Activated naive CD4-positive, alpha-beta T cell treated with anti-CD3 and anti-CD28 coated beads for 36 hours (primary cell): ENCODE measurements at regions not wholly inside any gene's neighbourhood (a gene's known extent, or its start where the extent isn't known, plus 50 kb on each side); places are given as distances from the start of the nearest gene placed in this dataset.

Source experiments
- CTCF ChIA-PET: fragments of 350-600 bp; sonication (Branson Sonifier 250); formaldehyde crosslinking; loops from one replicate; lab custom pipeline; 2021; ENCODE audit warnings: antibody characterized with exemption; lab: Charles Lee
- DNase-seq: peaks from one replicate; pipeline ENCODE4 v3.0.0-alpha.2; 2020
- H3K27ac Mint-ChIP-seq: one replicate; pipeline ENCODE4 v1.8.0; 2021; ENCODE audit warnings: mild to moderate bottlenecking, mixed read lengths
- H3K27me3 Mint-ChIP-seq: one replicate; pipeline ENCODE4 v1.8.0; 2021; ENCODE audit warnings: low read depth, mixed read lengths
- H3K36me3 Mint-ChIP-seq: one replicate; pipeline ENCODE4 v1.8.0; 2021; ENCODE audit warnings: low read depth, mixed read lengths
- H3K4me1 Mint-ChIP-seq: one replicate; pipeline ENCODE4 v1.8.0; 2021; ENCODE audit warnings: low read depth, mixed read lengths
- H3K4me3 Mint-ChIP-seq: one replicate; pipeline ENCODE4 v1.8.0; 2021; ENCODE audit warnings: mild to moderate bottlenecking, moderate library complexity, mixed read lengths
- H3K9me3 Mint-ChIP-seq: one replicate; pipeline ENCODE4 v1.8.0; 2021; ENCODE audit warnings: mixed read lengths
- intact Hi-C: fragments of 100-400 bp; cut with micrococcal nuclease; formaldehyde crosslinking; loops from one replicate; pipeline ENCODE4 v1.15.1; 2023

GRCh38 chr12:128068211-128068610 is 198.8 kb upstream of the TMEM132C start:
- CTCF ChIA-PET, result interaction anchor here (0.8 kb wide), 1 partner anchor 357 kb away, joined by 3 read pairs; no protein-coding TSS in a partner anchor
- H3K4me3 Mint-ChIP-seq, result no peak overlapping the region
- peaks cover 6% of the 10 kb centered on the region for H3K9me3 Mint-ChIP-seq
- peaks cover 3% of the 10 kb centered on the region for H3K27me3 Mint-ChIP-seq
- no peaks in the 10 kb centered on the region for H3K36me3 Mint-ChIP-seq
- DNase-seq, result no peak
- intact Hi-C loops, result loop anchor here (5.0 to 10.0 kb wide), 3 partner anchors 391 to 963 kb away; no protein-coding TSS in a partner anchor
- no peaks in the 10 kb centered on the region for H3K4me1 Mint-ChIP-seq
- H3K27ac Mint-ChIP-seq, result no peak overlapping the region

DNA sequence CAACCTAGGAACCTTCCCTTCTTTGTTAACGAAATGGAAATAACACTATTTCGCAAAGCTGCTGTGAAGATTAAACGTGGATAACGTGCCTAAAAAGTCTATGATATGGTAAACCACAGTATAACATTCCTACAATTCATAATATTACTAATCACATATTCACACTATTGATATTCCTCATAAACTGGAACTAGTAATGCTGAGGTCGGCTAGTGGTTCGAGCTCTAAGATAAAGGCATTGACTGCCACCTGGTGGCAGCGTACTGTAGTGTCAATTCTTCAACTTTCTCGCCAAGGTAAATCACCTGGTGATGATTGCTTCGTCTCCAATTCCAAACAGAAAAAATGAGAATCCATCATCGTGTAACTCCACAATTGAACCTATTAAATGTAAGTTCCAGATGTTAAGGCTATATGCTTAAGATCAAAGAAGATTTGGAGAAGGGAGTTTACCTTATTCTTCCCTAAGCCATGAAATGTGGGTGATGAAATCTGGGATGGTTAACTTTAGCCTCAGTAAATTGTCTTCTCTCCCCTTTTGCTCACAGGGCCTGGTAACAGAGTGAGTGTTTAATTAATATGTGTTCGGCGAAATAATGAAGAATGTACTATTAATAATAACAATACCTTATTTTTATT is 197.5 kb upstream of the TMEM132C start:
- peaks cover 2% of the 10 kb centered on the region for H3K9me3 Mint-ChIP-seq
- no peak overlapping the region for H3K4me3 Mint-ChIP-seq
- CTCF ChIA-PET, result interaction anchor here (0.6 kb wide), 2 partner anchors 356 to 1629 kb away, joined by 3 to 4 read pairs; no protein-coding TSS in a partner anchor
- H3K36me3 Mint-ChIP-seq, result no peaks in the 10 kb centered on the region
- intact Hi-C loops, result loop anchor here (1.0 to 10.0 kb wide), 4 partner anchors 392 to 965 kb away; no protein-coding TSS in a partner anchor
- H3K4me1 Mint-ChIP-seq, result no peaks in the 10 kb centered on the region
- peak; percentile 43 for DNase-seq
- H3K27ac Mint-ChIP-seq, result no peak overlapping the region
- H3K27me3 Mint-ChIP-seq, result no peaks in the 10 kb centered on the region

DNA sequence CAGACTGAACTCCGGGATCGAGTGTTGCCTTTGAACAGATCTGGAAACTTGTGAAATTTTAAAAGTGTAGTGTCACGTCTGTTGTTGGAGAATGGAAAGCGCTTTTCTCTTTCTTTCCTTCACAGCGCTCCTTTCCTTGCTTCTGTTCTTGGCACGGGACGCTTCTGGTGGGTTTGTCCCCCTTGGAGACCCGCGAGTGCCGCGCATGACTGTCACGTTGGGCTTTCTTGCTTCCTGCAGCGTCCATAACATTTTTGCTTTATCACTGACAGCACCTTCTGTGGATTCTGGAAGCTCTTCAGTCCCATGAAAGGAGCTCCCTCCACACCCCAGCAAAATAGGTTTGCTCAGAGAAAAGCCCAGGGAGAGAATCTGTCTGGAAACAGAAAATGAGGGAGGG is 193.0 kb upstream of the TMEM132C start:
- no peak overlapping the region for H3K27ac Mint-ChIP-seq
- peaks cover 2% of the 10 kb centered on the region for H3K9me3 Mint-ChIP-seq
- H3K4me3 Mint-ChIP-seq, result no peak overlapping the region
- intact Hi-C loops, result no loop called here
- H3K36me3 Mint-ChIP-seq, result no peaks in the 10 kb centered on the region
- no peaks in the 10 kb centered on the region for H3K27me3 Mint-ChIP-seq
- H3K4me1 Mint-ChIP-seq, result no peaks in the 10 kb centered on the region
- DNase-seq, result no peak
- CTCF ChIA-PET, result no interaction called here

DNA sequence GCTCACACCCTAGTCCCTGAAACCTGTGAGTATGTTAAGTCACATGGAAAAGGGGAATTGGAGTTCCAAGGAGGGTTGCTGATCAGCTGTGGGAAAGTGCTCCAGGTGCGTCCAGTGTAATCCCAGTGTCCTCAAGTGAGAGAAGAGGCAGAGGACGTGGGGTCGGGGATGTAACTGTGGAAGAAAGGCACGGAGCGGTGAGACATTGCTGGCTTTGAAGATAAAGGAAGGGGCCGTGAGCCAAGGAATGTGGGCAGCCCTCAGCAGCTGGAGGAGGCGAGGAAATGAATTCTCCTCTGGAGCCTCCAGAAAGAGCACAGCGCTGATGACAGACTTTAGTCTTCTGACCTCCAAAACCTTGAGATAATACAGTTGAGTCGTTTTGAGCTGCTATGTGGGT is 191.6 kb upstream of the TMEM132C start:
- Mint-ChIP-seq H3K4me3 (no peak overlapping the region), H3K27ac (no peak overlapping the region), H3K4me1 (no peaks in the 10 kb centered on the region), H3K36me3 (no peaks in the 10 kb centered on the region), H3K9me3 (peaks cover 2% of the 10 kb centered on the region), H3K27me3 (no peaks in the 10 kb centered on the region)
- CTCF ChIA-PET, result no interaction called here
- intact Hi-C loops, result no loop called here
- DNase-seq, result no peak

GRCh38 chr12:128076188-128076587 is 190.8 kb upstream of the TMEM132C start:
- DNase-seq, result no peak
- Mint-ChIP-seq H3K4me3 (no peak overlapping the region), H3K36me3 (no peaks in the 10 kb centered on the region), H3K9me3 (peaks cover 2% of the 10 kb centered on the region), H3K4me1 (no peaks in the 10 kb centered on the region), H3K27ac (no peak overlapping the region), H3K27me3 (no peaks in the 10 kb centered on the region)
- CTCF ChIA-PET, result interaction anchor here (0.7 kb wide), 1 partner anchor 930 kb away, joined by 3 read pairs; no protein-coding TSS in a partner anchor
- intact Hi-C loops, result no loop called here

- H3K36me3 Mint-ChIP-seq, result no peaks in the 10 kb centered on the region
- DNase-seq, result no peak
- no peaks in the 10 kb centered on the region for H3K9me3 Mint-ChIP-seq
- H3K27me3 Mint-ChIP-seq, result no peaks in the 10 kb centered on the region
- no peaks in the 10 kb centered on the region for H3K4me1 Mint-ChIP-seq
- no peak overlapping the region for H3K4me3 Mint-ChIP-seq
- CTCF ChIA-PET, result no interaction called here
- H3K27ac Mint-ChIP-seq, result no peak overlapping the region
- intact Hi-C loops, result no loop called here
Measured at GRCh38 chr12:128077211-128077916, 189.6 kb upstream of the TMEM132C start.

DNA sequence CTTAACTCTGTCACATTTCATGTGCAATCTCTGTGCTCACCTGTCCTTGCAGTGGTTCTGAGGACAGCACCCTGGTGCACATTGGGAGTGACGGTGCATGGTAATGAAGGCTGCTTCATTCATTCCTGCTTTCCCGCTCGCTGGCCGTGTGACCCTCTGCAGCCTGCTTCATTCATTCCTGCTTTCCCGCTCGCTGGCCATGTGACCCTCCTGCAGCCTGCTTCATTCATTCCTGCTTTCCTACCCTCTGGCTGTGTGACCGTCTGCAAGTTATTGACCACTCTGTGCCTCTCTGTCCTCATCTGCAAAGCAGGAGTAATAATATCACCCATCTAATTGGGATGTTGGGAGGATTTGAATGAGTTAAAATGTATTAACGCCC is 189.1 kb upstream of the TMEM132C start:
- no peak overlapping the region for H3K27ac Mint-ChIP-seq
- H3K4me3 Mint-ChIP-seq, result no peak overlapping the region
- H3K9me3 Mint-ChIP-seq, result no peaks in the 10 kb centered on the region
- DNase-seq, result no peak
- CTCF ChIA-PET, result no interaction called here
- intact Hi-C loops, result no loop called here
- H3K27me3 Mint-ChIP-seq, result no peaks in the 10 kb centered on the region
- no peaks in the 10 kb centered on the region for H3K36me3 Mint-ChIP-seq
- no peaks in the 10 kb centered on the region for H3K4me1 Mint-ChIP-seq

- Mint-ChIP-seq H3K27ac (no peak overlapping the region), H3K36me3 (no peaks in the 10 kb centered on the region), H3K4me3 (no peak overlapping the region), H3K9me3 (no peaks in the 10 kb centered on the region), H3K4me1 (no peaks in the 10 kb centered on the region), H3K27me3 (no peaks in the 10 kb centered on the region)
- intact Hi-C loops, result no loop called here
- DNase-seq, result no peak
- CTCF ChIA-PET, result no interaction called here
Measured at GRCh38 chr12:128078301-128078971, 188.5 kb upstream of the TMEM132C start.

GRCh38 chr12:128079446-128079845 is 187.5 kb upstream of the TMEM132C start:
- Mint-ChIP-seq H3K4me3 (no peak overlapping the region), H3K27ac (no peak overlapping the region), H3K36me3 (no peaks in the 10 kb centered on the region), H3K27me3 (no peaks in the 10 kb centered on the region), H3K4me1 (no peaks in the 10 kb centered on the region), H3K9me3 (no peaks in the 10 kb centered on the region)
- intact Hi-C loops, result no loop called here
- no peak for DNase-seq
- CTCF ChIA-PET, result no interaction called here

GRCh38 chr12:128083132-128083729 is 183.7 kb upstream of the TMEM132C start:
- CTCF ChIA-PET, result interaction anchor here (0.6 kb wide), 1 partner anchor 392 kb away, joined by 5 read pairs; no protein-coding TSS in a partner anchor
- no peak overlapping the region for H3K27ac Mint-ChIP-seq

DNA sequence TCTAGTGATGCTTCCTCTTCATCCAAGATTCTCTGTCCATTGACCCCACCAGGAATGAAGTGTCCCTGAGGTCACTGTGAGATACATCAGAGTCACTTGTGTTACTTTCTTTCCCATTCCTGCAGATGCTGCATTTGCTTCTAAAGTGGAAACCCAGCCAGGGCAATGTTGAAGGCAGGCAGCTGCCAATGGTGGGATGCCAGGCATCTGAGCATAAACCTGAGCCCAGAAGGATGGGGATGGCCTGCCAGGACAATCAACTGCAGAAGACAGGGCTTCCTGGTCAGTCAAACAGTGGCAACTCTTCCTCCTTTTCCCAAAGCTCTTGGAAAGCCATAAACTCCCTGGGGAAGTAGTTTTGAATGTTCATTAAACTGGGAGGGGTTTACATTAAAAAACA is 178.0 kb upstream of the TMEM132C start:
- no peaks in the 10 kb centered on the region for H3K36me3 Mint-ChIP-seq
- intact Hi-C loops, result no loop called here
- no peaks in the 10 kb centered on the region for H3K27me3 Mint-ChIP-seq
- CTCF ChIA-PET, result no interaction called here
- no peak overlapping the region for H3K27ac Mint-ChIP-seq
- H3K9me3 Mint-ChIP-seq, result peaks cover 11% of the 10 kb centered on the region
- no peak overlapping the region for H3K4me3 Mint-ChIP-seq
- no peak for DNase-seq
- no peaks in the 10 kb centered on the region for H3K4me1 Mint-ChIP-seq

More at GRCh38 chr12:128083132-128083729, 183.7 kb upstream of the TMEM132C start:
- no peak overlapping the region for H3K4me3 Mint-ChIP-seq
- intact Hi-C loops, result no loop called here
- no peaks in the 10 kb centered on the region for H3K27me3 Mint-ChIP-seq
- no peak for DNase-seq
- H3K36me3 Mint-ChIP-seq, result no peaks in the 10 kb centered on the region
- peaks cover 3% of the 10 kb centered on the region for H3K9me3 Mint-ChIP-seq
- H3K4me1 Mint-ChIP-seq, result no peaks in the 10 kb centered on the region

DNA sequence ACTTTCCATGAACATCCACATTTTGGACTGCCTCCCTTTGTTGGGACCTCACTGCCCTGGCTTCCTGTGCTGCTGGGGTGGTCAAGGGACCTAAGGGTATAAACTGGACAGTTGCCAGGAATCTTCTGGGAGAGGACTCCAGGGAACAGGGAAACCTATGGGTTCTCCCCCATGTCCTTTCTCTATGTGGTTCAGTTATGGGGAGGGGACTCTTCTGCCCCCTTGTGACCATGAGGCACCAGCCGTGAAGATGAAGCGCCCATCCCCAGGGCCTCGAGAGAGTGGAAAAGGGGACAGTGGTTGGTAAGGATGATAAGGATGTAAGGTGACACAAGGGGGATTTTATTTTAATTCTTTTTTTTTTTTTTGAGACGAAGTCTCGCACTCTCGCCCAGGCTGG is 177.0 kb upstream of the TMEM132C start:
- H3K4me1 Mint-ChIP-seq, result no peaks in the 10 kb centered on the region
- H3K9me3 Mint-ChIP-seq, result peaks cover 11% of the 10 kb centered on the region
- H3K27ac Mint-ChIP-seq, result no peak overlapping the region
- no peak overlapping the region for H3K4me3 Mint-ChIP-seq
- H3K27me3 Mint-ChIP-seq, result no peaks in the 10 kb centered on the region
- H3K36me3 Mint-ChIP-seq, result no peaks in the 10 kb centered on the region
- intact Hi-C loops, result no loop called here
- no peak for DNase-seq
- CTCF ChIA-PET, result no interaction called here
